Heart left ventricle (tissue), 16 donors: ENCODE measurements at regions not wholly inside any gene's neighbourhood (a gene's known extent, or its start where the extent isn't known, plus 50 kb on each side); places are given as distances from the start of the nearest gene placed in this dataset.

Source experiments
- ATAC-seq, 4 donors: fragments of 200-7000 bp; cut with Tn5 transposase; one replicate each; pipeline ENCODE4 v1.9.1; 2020 to 2022; ENCODE audit warnings: moderate library complexity in 4 of 4, mild to moderate bottlenecking in 3 of 4, moderate number of reproducible peaks in 1 of 4
- DNase-seq, 5 donors: peaks; one replicate each; pipeline ENCODE4 v3.0.0-alpha.2; 2020
- H3K27ac ChIP-seq, 12 donors: fragments of 200-600 bp; sonication (generic) in 4 of 12; one replicate each; pipeline versions ENCODE4 v1.5.0 to v1.8.0; 2016 to 2022; ENCODE audit warnings: mild to moderate bottlenecking in 2 of 12
- H3K27me3 ChIP-seq, 9 donors: fragments of 200-600 bp; sonication (generic) in 2 of 9; one replicate each; pipeline versions ENCODE4 v1.5.1 to v1.8.0; 2016 to 2022; ENCODE audit warnings: mild to moderate bottlenecking in 3 of 9
- H3K36me3 ChIP-seq, 9 donors: fragments of 200-600 bp; sonication (generic) in 2 of 9; one replicate each; pipeline versions ENCODE4 v1.5.0 to v1.8.0; 2018 to 2022; ENCODE audit warnings: mild to moderate bottlenecking in 2 of 9
- H3K4me1 ChIP-seq, 12 donors: fragments of 200-600 bp; sonication (generic) in 4 of 12; one replicate each; pipeline versions ENCODE4 v1.5.0 to v1.8.0; 2016 to 2022; ENCODE audit warnings: mild to moderate bottlenecking in 3 of 12
- H3K4me3 ChIP-seq, 12 donors: fragments of 200-600 bp; sonication (generic) in 4 of 12; one replicate each; pipeline versions ENCODE4 v1.5.0 to v1.8.0; 2017 to 2022; ENCODE audit warnings: mild to moderate bottlenecking in 9 of 12, moderate library complexity in 4 of 12
- H3K9me3 ChIP-seq, 12 donors: fragments of 200-600 bp; sonication (generic) in 4 of 12; one replicate each; pipeline versions ENCODE4 v1.5.0 to v1.8.0; 2016 to 2022; ENCODE audit warnings: mild to moderate bottlenecking in 1 of 12
- CTCF ChIP-seq, 12 donors: fragments of 200-600 bp; sonication (generic) in 4 of 12; IDR thresholded peaks; one replicate each; pipeline versions ENCODE4 v1.5.0 to v1.8.0; 2018 to 2022; ENCODE audit warnings: antibody characterized with exemption in 12 of 12, mild to moderate bottlenecking in 5 of 12
- POLR2A ChIP-seq, 2 donors: fragments of 450-650 bp; IDR thresholded peaks; one replicate each; pipeline ENCODE4 v1.6.1; 2017; ENCODE audit warnings: antibody characterized with exemption in 2 of 2, mild to moderate bottlenecking in 2 of 2, moderate library complexity in 2 of 2
- WGBS, 4 donors: extraction: QIAGEN DNeasy Blood & Tissue Kit in 2 of 4; methylation state at CpG; one replicate each; pipeline versions ENCODE4 v1.1.5 to v1.1.7; 2013 to 2018; 5-methylcytosine and 5-hydroxymethylcytosine counted together
- intact Hi-C, 10 donors: fragments of 100-400 bp; cut with DNase I; formaldehyde crosslinking; loops; one replicate each; pipeline versions ENCODE4 v1.11.1 to v1.14.2; 2022
- donor health status: ischemic (EF 13 %, LVEDD 7.1; RV severe dilation, severe dysfunction).
- donor health status: healthy with polysubstance abuse.
- donor health status: DM: no; HTN: yes; CAD: no.
- donor health status: DM: no; HTN: no; CAD: no.
- donor health status: ischemic (EF 25% LVEDD 6.9; RV normal size, moderate dysfunction).
- donor health status: ischemic (EF 25% LVEDD 5.7; RV mildly dilated, moderate dysfunction).
- donor health status: healthy.
- donor health status: DM: yes; HTN: yes; CAD: no.
- donor health status: ischemic (EF 35%, LVEDD 5.7; RV mildly dilated, moderate dysfunction).
- donor health status: nonischemic (EF 11% LVEDD 7.7; RV severe dilation, severe dysfunction).
- donor health status: DM: yes; HTN: yes; CAD: no.
- donor health status: PGD.
- donor health status: ischemic (EF 29% LVEDD 5.4; RV normal size, mild dysfunction).
- donor health status: nonischemic (EF 23%, LVEDD 6.1; RV moderate dilation, normal function).

GRCh38 chr1:213864091-213864490, 123.7 kb upstream of the PROX1 start:
- no peaks in the 10 kb centered on the region for H3K36me3 ChIP-seq
- no peak overlapping the region for H3K4me3 ChIP-seq
- no peak for DNase-seq
- H3K9me3 ChIP-seq = no peaks in the 10 kb centered on the region
- H3K27me3 ChIP-seq = no peaks in the 10 kb centered on the region
- no peaks in the 10 kb centered on the region for H3K4me1 ChIP-seq
- WGBS, 4 donors = 68 to 74% (median 71%) methylated on average over 4 of the region's 4 CpGs
- H3K27ac ChIP-seq = no peak overlapping the region
- ATAC-seq = no peak
- TF ChIP-seq POLR2A (IDR thresholded peaks at IDR 0.05) (no peak), CTCF (IDR thresholded peaks at IDR 0.05) (no peak)
- intact Hi-C loops = no loop called here

GRCh38 chr1:213868482-213868881, 119.3 kb upstream of the PROX1 start:
- Histone ChIP-seq H3K27ac (no peak overlapping the region), H3K4me3 (no peak overlapping the region), H3K27me3 (no peaks in the 10 kb centered on the region), H3K9me3 (no peaks in the 10 kb centered on the region), H3K4me1 (no peaks in the 10 kb centered on the region), H3K36me3 (no peaks in the 10 kb centered on the region)
- TF ChIP-seq CTCF (IDR thresholded peaks at IDR 0.05) = no peak
- TF ChIP-seq POLR2A (IDR thresholded peaks at IDR 0.05) = no peak
- WGBS, 4 donors = 92 to 98% (median 94%) methylated on average over 2 of the region's 2 CpGs
- ATAC-seq (no peak), DNase-seq (no peak)
- intact Hi-C loops = no loop called here

GRCh38 chr1:213871179-213871578, 116.6 kb upstream of the PROX1 start:
- TF ChIP-seq CTCF (IDR thresholded peaks at IDR 0.05) (no peak), POLR2A (IDR thresholded peaks at IDR 0.05) (no peak)
- DNase-seq (no peak), ATAC-seq (no peak)
- Histone ChIP-seq H3K4me3 (no peak overlapping the region), H3K27ac (no peak overlapping the region), H3K36me3 (no peaks in the 10 kb centered on the region), H3K4me1 (no peaks in the 10 kb centered on the region), H3K9me3 (no peaks in the 10 kb centered on the region), H3K27me3 (no peaks in the 10 kb centered on the region)
- intact Hi-C loops = no loop called here
- whole genome bisulfite sequencing, 4 donors = 85 to 94% (median 87%) methylated on average over 4 of the region's 4 CpGs

GRCh38 chr1:213874789-213875188, 113.0 kb upstream of the PROX1 start:
- Histone ChIP-seq H3K4me1 (no peaks in the 10 kb centered on the region), H3K9me3 (no peaks in the 10 kb centered on the region), H3K4me3 (no peak overlapping the region), H3K36me3 (no peaks in the 10 kb centered on the region), H3K27me3 (no peaks in the 10 kb centered on the region), H3K27ac (no peak overlapping the region)
- WGBS, 4 donors = 64 to 70% (median 69%) methylated on average over 7 of the region's 7 CpGs
- DNase-seq (no peak), ATAC-seq (no peak)
- intact Hi-C loops = no loop called here
- TF ChIP-seq CTCF (IDR thresholded peaks at IDR 0.05) (no peak), POLR2A (IDR thresholded peaks at IDR 0.05) (no peak)
